EH (cell line): ENCODE measurements at regions not wholly inside any gene's neighbourhood (a gene's known extent, or its start where the extent isn't known, plus 50 kb on each side); places are given as distances from the start of the nearest gene placed in this dataset.
"Not testable (repeated sequence)": the region's sequence is repeated elsewhere in the genome, so short reads cannot be mapped to it uniquely, and the experiment has no call there.

Source experiments
- DNase-seq: peaks from one replicate; pipeline ENCODE4 v3.0.0-alpha.2; 2015; ENCODE audit warnings: low read depth

GRCh38 chr2:103169861-103170260, 408.0 kb downstream of the TMEM182 start:
- no peak for DNase-seq

DNA sequence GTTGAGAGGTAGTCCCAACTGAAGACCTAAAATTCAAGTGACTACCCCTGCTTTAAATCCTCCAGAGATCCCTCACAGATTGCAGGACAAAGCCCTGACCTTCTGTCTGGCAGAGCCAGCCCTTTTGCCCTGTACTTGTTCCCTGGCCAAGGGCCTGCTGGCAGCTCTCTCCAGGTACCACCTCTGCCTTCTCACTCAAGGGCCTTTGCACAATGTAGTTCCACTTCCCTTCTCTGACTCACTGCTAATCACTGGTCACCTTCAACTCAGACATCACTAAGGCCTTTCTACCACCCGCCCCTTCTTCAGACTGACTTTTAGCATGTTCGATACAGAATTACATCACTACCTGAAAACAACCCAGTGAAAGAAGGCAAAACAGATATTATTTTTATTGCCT, 411.0 kb downstream of the TMEM182 start:
- no peak for DNase-seq

GRCh38 chr2:103174711-103175110, 412.9 kb downstream of the TMEM182 start:
- no peak for DNase-seq

- DNase-seq: no peak
Measured at GRCh38 chr2:103176294-103176915, 414.6 kb downstream of the TMEM182 start.

GRCh38 chr2:103179798-103180197, 418.0 kb downstream of the TMEM182 start:
- DNase-seq: no peak

DNA sequence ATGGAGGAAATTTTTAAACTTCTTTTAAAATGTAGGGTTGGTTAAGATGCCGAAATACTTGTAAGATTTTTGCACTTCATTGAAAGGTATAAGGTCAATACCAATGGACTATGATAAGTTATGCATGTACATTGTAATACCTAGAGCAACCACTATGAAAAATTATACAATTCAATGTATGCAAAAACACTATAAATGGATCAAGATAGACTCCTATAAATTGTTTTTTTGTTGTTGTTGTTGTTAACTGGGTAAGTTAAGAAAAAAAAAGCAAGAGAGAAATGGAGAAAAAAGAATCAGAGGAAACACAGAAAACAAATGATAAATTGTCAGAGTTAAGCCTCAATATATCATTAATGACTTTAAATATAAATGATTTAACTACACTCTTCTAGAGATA, 421.2 kb downstream of the TMEM182 start:
- DNase-seq: no peak

DNA sequence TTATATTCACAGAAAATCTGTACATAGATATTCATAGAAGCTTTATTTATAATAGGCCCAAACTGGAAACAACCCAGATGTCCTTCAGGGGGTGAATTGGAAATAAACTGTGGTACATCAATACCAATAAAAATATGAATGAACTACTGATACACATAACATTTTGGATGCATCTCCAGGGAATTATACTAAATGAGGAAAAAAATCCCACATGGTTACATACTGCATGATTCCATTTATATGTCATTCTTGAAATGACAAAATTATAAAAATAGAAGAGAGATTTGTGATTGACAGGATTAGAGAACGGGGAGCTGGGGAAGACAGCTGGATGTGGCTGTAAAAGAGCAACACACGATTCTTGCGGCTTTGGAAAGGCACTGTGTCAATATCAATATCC, 435.0 kb downstream of the TMEM182 start:
- no peak for DNase-seq

- DNase-seq: not testable (repeated sequence)
Measured at GRCh38 chr2:103200774-103201173, 438.9 kb downstream of the TMEM182 start.

DNA sequence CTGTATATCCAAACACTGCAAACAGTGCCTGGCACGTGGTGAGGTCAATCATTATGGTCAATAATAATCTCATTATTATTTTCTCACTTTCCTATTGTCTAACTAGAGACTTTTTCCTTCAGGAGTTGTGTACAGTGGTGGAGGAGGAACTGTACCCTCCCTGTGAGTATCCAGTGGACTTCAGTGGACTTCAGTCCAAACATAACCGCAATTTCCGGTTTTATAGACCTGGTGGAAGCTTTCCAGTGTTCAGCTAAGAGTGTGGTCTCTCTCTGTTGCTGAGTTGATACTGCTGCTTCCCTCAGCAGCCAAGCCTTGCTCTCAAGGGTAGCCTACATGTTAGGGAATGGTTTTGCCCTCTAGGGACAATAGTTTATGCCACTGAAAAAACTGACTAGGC, 447.1 kb downstream of the TMEM182 start:
- DNase-seq: no peak

- no peak for DNase-seq
Measured at GRCh38 chr2:103213028-103213542, 451.3 kb downstream of the TMEM182 start.

DNA sequence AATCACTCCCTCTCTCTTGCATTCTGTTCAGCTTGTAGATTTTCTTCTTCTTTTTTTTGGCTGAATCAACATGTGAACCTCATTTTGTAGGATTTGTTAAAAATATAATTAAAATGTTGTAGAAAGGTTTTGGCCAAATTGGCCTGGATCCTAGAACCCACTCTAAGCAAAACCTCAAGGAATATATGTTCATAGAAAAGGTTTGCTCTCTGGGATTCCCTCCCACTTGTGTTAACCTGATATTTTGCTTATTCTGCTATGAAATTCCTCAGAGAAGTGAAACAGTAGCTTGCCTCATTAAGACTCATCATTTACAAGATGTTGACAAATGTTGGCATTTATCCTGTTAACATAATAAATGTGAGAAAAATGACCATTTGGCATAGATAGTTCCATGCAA, 456.7 kb downstream of the TMEM182 start:
- no peak for DNase-seq

GRCh38 chr2:103219398-103219797, 457.6 kb downstream of the TMEM182 start:
- no peak for DNase-seq

GRCh38 chr2:103222969-103223368, 461.1 kb downstream of the TMEM182 start:
- DNase-seq: no peak

DNA sequence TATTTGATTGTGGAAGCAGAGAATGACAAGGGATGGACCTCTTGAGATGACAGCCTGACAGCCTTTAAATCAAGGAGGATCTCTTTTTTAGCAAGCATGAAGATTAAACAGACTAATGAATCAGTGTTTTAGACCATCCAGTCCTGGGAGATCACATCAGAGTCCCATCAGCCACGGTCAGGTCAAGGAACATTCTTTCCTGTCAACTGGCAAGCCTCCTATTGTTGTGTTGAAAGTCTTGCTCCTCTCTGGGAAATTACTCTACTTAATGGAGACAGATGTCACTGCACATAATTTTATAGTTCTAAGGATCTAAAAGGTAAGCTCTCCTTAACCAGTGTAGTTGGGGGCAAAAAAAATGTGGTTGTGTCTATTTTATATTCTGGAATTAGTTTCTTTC, 469.0 kb downstream of the TMEM182 start:
- no peak for DNase-seq

- no peak for DNase-seq
Measured at GRCh38 chr2:103232865-103233264, 471.0 kb downstream of the TMEM182 start.

GRCh38 chr2:103233691-103234090, 471.9 kb downstream of the TMEM182 start:
- no peak for DNase-seq

- no peak for DNase-seq
Measured at GRCh38 chr2:103235283-103235682, 473.5 kb downstream of the TMEM182 start.

DNA sequence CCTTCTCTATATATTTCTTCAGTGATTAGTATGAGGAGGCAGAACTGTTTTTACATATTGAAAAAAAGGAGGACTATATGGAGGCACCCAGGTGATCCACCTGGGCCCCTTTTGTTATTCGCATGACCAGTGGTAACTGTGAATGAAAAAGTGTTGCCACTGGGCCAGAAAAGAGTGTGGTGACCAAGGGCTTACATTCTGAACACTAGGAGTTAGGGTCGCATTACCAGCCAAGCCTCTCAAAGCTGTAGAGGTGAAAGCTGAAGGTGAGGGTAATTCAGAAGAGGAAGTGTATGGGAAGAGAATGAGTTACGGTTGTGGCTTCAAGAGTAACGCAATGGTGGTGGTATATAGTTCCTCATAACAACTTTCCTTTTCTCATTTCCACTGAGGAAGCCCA, 487.6 kb downstream of the TMEM182 start:
- no peak for DNase-seq

- no peak for DNase-seq
Measured at GRCh38 chr2:103252781-103253180, 490.9 kb downstream of the TMEM182 start.

GRCh38 chr2:103254611-103255010, 492.8 kb downstream of the TMEM182 start:
- DNase-seq: no peak

DNA sequence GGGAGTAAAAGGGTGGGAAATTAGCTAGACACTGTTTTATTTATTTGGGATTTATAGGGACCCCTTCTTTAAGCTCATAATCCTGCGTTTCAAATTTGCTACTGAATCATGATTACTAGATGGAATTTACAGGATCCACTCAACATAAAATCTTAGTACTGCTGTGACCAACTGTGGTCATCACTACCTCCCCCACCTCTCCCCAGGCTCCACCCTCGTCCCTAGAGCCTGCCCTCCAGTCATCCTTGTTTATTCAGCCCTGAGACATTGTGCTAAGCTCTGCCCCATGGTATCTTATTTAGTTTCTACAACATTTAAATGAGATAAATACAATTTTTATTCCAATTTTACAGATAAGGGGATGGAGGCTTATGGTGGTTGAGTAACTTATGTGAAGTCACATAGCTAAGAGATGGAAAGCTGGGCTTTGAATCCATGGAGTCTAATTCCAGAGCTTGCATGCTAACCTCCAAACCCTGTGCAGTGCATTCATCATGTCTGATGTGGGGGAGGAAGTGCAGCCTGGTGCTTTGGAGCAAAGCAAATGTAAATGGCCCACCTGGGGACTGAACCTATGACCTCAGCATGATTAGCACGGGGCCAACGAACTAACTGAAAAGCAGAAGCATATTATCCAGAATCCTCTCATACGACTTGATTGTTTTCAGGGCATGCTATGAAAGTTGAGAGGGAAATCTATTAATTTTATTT, 502.4 kb downstream of the TMEM182 start:
- DNase-seq: no peak

DNA sequence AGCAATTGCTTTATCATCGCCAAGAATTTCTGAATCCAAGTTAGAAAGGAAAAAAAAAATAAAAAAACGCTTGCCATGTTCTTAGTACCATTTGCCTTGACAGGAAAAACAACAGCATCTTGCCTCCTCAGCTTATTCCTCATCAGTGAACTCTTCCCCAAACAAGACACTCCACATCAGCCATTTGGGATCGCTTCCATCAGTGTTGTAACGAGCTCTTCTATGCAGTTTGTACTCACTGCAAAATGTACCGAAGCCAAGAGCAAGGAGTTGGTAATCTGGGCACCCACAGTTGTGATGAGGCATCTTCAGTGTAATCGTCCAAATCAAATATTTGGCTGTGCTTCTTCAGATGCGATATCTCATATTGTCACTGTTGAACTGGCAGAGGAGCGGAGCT, 503.7 kb downstream of the TMEM182 start:
- DNase-seq: no peak

- no peak for DNase-seq
Measured at GRCh38 chr2:103268841-103269498, 507.1 kb downstream of the TMEM182 start.
